SJSA1 (cell line): ENCODE measurements at regions not wholly inside any gene's neighbourhood (a gene's known extent, or its start where the extent isn't known, plus 50 kb on each side); places are given as distances from the start of the nearest gene placed in this dataset.

Source experiments
- DNase-seq, 2 experiments: peaks; one replicate each; pipeline ENCODE4 v3.0.0-alpha.2; 2015 to 2020; ENCODE audit warnings: low spot score in 2 of 2, low read depth in 1 of 2
- H3K27ac ChIP-seq: fragments of 250-450 bp; sonication (Bioruptor Pico); 2 replicates; pipeline ENCODE4 v1.5.1; 2020; ENCODE audit warnings: mild to moderate bottlenecking, moderate library complexity
- H3K27me3 ChIP-seq: fragments of 250-450 bp; sonication (Bioruptor Pico); replicated peaks from 2 replicates; pipeline ENCODE4 v1.5.1; 2020; ENCODE audit warnings: mild to moderate bottlenecking, moderate library complexity
- H3K36me3 ChIP-seq: fragments of 250-450 bp; sonication (Bioruptor Pico); 2 replicates; pipeline ENCODE4 v1.5.1; 2020; ENCODE audit warnings: mild to moderate bottlenecking
- H3K4me1 ChIP-seq: fragments of 250-450 bp; sonication (Bioruptor Pico); replicated peaks from 2 replicates; pipeline ENCODE4 v1.6.1; 2021; ENCODE audit warnings: mild to moderate bottlenecking
- H3K4me3 ChIP-seq: fragments of 250-450 bp; sonication (Bioruptor Pico); 2 replicates; pipeline ENCODE4 v1.5.1; 2020; ENCODE audit warnings: mild to moderate bottlenecking
- H3K9me3 ChIP-seq: fragments of 250-450 bp; sonication (Bioruptor Pico); replicated peaks from 2 replicates; pipeline ENCODE4 v1.5.1; 2020; ENCODE audit warnings: mild to moderate bottlenecking

DNA sequence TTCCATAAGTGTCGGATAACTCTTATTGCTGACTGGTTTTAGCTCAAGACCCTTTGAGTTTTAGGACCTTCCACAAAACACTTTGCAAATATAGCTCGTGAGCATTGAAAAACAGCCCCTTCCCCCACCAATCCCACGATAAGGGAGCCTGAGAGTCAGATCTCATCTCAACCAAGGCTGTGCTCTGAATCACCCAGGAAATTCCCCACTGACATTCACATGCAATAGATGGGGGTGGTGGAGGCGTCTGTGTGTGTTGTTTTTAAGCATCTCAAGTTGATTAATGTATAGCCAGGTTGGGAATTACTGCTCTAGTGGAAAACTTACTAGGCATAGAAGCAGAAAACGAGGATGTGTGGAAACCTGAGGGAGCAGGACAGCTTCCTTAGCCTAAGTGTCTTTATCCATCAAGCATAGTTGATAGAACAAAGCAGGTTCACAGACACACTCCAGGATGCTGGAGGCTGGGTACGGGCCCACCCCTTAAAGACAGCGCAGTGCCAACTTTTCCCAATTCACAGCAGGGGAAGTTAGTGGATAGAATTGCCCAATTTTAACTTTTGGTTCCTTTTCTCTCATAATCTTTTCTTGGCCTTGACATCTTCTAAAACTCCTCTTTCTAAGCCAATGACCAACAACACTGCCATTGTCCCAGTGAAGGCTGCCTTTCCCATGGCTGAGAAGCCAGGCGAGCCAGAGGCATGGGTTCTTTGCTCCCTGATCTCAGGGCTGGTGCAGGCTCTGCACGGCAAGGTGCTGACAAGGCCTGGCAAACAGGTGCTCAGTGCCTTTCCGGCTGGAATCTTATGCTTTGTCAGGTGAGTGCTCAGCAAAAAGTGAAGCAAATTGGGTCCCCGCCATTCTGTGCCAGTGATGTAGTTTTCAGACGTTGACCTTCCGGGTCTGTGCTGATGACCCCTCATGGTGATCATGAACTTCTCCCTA is 98.5 kb upstream of the INSIG1 start:
- H3K27me3 ChIP-seq = no peaks in the 10 kb centered on the region
- no peaks in the 10 kb centered on the region for H3K36me3 ChIP-seq
- H3K9me3 ChIP-seq = 0 out of 2 replicates have a peak, but pooled peaks cover 4% of the 10 kb centered on the region
- no peak overlapping the region for H3K27ac ChIP-seq
- peak in 1 of 2 experiments; percentile 42 for DNase-seq
- H3K4me3 ChIP-seq = no peak overlapping the region
- peaks cover 17% of the 10 kb centered on the region for H3K4me1 ChIP-seq

DNA sequence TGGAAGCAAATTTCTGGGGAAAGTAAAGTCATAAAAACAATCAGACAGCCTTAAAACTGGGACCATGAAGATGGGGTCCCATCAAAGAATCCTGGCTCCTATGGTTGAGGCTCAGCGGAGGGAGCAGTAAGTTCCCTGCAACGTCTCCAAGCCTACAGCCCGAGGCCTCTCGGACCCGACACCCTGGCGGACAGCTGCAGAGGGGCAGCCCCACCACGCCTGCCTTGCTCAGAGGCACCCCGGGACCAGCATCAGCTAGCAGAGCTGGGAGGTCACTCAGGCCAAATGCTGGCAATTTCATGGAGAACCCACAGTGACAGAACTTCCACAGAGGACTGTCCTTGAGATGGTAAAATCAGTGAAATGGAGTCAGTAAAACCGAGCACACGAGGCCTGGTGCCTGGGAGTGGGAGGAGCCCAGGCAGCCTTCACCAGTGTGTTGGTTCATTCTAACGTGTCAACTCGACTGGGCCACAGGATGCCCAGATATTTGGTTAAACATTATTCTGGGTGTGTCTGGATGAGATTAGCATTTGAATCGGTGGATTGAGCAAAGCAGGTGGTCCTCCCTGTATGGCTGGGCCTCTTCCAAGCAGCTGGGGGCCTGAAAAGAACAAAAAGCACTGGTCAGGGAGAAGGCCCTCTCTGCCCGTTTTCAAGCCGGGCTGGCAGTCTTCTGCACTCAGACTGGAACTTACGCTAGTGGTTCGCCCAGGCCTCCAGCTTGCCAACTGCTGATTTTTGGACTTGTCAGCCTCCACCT is 96.2 kb upstream of the INSIG1 start:
- Histone ChIP-seq H3K27me3 (no peaks in the 10 kb centered on the region), H3K4me1 (peaks cover 29% of the 10 kb centered on the region), H3K27ac (no peak overlapping the region), H3K9me3 (0 out of 2 replicates have a peak, but pooled peaks cover under 1% of the 10 kb centered on the region), H3K4me3 (no peak overlapping the region), H3K36me3 (no peaks in the 10 kb centered on the region)
- DNase-seq = peak in 1 of 2 experiments; percentile 31

DNA sequence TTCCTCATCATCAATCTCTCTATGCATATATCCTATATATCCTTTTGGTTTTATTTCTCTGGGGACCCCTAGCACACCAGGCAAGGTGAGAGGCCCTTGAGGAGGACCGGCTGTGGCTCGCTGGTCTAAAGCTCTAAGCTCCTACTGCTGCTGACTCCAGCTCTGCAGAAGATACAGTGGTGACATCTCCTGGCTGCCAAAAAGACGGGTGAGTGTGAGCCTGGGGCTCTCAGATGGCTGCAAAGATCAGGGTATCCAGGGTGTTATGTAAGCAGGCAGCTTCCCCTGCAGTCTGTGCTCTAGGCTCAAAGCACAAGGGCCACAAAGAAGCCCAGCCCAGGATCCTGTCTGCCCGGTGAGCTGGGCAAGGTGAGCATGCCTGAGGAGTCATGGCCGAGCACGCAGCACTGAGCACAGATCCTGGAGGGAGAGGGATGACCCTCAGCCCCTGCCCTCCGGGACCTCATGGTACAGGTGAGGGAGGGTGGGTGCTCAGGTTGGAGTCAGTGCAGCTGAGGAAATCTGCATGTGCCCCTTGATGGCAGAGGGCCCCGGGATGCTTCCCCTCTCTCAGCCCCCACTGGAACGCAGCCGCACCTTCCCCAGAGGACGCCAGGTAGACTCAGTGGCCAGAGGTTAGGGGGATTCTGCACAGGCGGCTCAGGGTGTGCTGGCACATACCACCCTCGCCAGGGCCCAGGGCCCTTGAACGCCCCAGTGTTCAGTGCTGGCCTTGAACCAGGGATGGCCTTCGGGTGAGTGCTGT is 95.4 kb upstream of the INSIG1 start:
- DNase-seq = no peak
- peaks cover 34% of the 10 kb centered on the region for H3K4me1 ChIP-seq
- no peak overlapping the region for H3K27ac ChIP-seq
- H3K4me3 ChIP-seq = no peak overlapping the region
- no peaks in the 10 kb centered on the region for H3K36me3 ChIP-seq
- no peaks in the 10 kb centered on the region for H3K27me3 ChIP-seq
- H3K9me3 ChIP-seq = no peaks in the 10 kb centered on the region

DNA sequence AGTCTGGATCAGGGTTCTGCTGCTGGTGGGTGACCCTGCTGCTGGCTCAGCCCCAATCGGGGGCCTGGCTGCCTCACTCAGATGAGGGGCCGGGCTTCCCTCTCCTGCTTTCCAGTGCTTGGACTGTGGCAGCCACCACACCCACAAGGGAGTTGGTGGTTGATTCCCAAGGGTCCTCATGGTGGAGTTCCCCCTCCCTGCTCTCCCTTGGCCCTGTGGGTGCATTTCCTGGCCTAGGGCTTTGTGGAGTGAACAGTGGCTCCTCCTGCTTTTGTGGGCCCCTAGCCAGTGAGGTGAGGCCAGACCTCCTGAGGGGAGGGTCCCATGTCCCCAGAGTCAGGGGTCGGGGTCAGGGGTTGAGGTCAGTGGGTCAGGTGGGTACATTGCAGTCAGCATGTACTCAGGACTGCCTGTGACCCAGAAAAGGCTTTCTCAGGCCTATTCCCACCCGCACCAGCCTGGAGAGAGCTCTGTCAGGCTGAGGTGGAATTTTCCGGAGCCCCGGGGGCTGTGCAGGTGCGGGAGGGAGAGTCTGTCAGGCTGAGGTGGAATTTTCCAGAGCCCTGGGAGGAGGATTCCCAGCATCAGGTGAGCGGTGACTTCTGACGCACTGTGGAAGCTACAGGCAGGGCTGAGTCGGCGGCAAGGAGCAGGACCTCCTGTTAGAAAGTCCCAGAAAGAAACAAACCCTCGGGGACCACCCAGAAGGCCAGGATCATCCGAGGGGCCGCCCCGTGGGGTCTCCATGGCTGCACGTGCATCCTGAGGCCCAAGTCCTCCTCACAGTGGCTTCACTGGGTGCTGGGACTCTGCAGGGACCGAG is 94.4 kb upstream of the INSIG1 start:
- H3K9me3 ChIP-seq = no peaks in the 10 kb centered on the region
- H3K4me3 ChIP-seq = no peak overlapping the region
- DNase-seq = no peak
- H3K36me3 ChIP-seq = no peaks in the 10 kb centered on the region
- no peaks in the 10 kb centered on the region for H3K27me3 ChIP-seq
- no peak overlapping the region for H3K27ac ChIP-seq
- peaks cover 34% of the 10 kb centered on the region for H3K4me1 ChIP-seq

GRCh38 chr7:155203882-155204691 is 93.6 kb upstream of the INSIG1 start:
- Histone ChIP-seq H3K4me3 (no peak overlapping the region), H3K4me1 (peaks cover 30% of the 10 kb centered on the region), H3K9me3 (no peaks in the 10 kb centered on the region), H3K27ac (no peak overlapping the region), H3K27me3 (no peaks in the 10 kb centered on the region), H3K36me3 (no peaks in the 10 kb centered on the region)
- no peak for DNase-seq

DNA sequence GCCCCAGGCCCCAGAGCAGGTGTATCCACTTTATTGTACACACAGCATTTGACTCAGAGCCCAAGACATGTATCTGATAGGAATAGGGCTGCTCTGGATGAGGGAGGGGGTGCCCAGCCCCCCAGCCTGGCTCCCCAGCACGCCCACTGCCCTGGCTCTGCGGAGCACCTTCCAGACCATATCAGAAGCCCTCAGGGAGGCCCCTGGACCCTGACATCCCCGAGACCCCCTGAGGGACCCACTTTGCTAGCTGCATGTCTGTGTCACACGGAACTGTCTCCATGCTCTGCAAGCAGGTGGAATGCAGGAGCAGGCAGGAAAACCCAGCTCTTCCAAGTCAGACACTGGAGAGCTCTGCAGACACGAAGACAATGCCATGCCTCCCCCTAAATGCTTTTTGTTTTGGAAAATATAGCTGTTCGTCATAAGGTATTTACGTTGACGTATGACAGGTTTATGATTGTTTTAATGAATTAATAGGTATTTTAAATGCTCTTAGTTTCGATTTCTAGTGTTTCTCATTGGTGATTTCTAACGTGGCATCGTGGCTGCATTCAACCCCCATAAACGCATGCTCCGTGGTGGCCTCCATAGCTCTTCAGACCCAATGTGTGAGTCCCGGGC is 92.8 kb upstream of the INSIG1 start:
- Histone ChIP-seq H3K4me1 (peaks cover 32% of the 10 kb centered on the region), H3K27ac (peak overlapping the region; percentile 94), H3K4me3 (peak overlapping the region; percentile 33; the same call in 1 of the 2 replicates)

DNA sequence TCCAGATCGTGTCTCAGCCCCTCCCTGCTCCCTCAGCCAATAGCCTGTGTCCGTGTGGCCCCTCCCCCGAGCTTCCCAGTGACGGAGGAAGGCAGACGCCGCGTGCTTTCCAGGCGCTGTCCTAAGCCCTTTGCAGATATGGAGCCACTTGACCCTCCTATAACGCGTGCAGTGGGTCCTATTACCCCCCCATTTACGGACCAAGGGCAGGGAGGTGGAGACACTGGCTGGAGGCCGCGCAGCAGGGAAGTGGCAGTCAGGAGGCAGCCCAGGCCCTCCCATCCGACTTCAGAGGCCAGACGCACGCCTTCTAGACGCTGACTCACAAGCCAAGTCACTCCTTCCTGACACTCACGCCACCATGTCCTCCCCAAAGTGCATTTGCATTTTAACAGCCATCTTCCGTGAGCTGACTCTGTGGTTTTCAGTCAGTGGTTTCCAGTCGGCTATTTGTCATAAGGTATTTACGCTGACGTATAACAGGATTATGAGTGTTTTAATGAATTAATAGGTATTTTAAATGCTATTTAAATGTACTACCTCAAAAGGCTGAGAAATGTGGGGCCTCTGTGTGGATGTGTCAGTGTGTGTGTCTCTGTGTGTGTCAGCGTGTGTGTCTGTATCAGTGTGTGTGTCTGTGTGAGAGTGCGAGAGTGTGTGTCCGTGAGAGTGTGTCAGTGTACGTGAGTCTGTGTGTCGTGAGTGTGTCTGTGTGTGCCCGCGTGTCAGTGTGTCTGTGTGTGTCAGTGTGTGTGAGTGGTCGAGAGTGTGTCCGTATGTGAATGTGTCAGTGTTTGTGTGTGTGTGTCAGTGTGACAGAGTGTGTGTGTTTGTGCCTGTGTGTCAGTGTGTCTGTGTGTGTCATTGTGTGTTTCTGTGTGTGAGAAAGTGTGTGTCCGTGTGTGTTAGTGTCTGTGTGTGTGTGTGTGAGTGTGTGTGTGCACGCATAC is 92.0 kb upstream of the INSIG1 start:
- peak overlapping the region; percentile 33 for H3K4me3 ChIP-seq
- H3K27ac ChIP-seq = peak overlapping the region; percentile 94
- no peaks in the 10 kb centered on the region for H3K36me3 ChIP-seq
- DNase-seq = peak; percentile 97 to 98
- no peaks in the 10 kb centered on the region for H3K9me3 ChIP-seq
- H3K4me1 ChIP-seq = peaks cover 32% of the 10 kb centered on the region
- no peaks in the 10 kb centered on the region for H3K27me3 ChIP-seq

More for the DNA sequence above, 92.8 kb upstream of the INSIG1 start:
- Histone ChIP-seq H3K27me3 (no peaks in the 10 kb centered on the region), H3K36me3 (no peaks in the 10 kb centered on the region), H3K9me3 (no peaks in the 10 kb centered on the region)
- no peak for DNase-seq

DNA sequence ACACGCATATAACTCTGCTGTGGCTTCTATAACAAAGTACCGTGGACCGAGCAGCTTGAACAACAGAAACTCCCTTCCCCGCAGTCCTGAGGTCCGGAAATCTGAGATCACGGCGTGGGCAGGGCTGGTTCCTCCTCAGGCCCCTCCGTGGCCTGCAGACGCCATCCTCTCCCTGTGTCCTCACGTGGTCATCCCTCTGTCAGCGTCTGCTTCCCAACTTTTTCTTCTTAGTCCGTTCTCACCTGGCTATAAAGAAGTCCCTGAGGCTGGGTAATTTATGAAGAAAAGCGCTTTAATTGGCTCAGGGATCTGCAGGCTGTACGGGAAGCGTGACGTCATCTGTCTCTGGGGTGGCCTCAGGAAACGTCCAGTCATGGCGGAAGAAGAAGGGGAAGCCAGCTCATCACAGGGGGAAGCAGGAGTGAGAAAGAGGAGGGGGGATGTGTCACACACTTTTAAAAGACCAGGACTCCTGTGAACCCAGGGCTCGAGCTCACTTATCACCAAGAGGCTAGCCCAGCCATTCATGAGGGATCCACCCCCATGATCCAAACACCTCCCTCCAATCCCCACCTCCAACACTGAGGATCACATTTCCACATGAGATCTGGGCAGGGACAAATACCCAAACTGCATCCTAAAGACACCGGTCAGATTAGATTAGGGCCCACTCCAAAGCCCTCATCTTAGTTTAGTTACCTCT is 91.2 kb upstream of the INSIG1 start:
- peak; percentile 88 to 92 for DNase-seq
- Histone ChIP-seq H3K27ac (peak overlapping the region; percentile 94), H3K4me3 (peak overlapping the region; percentile 33), H3K4me1 (peaks cover 32% of the 10 kb centered on the region), H3K27me3 (no peaks in the 10 kb centered on the region), H3K36me3 (no peaks in the 10 kb centered on the region), H3K9me3 (no peaks in the 10 kb centered on the region)

DNA sequence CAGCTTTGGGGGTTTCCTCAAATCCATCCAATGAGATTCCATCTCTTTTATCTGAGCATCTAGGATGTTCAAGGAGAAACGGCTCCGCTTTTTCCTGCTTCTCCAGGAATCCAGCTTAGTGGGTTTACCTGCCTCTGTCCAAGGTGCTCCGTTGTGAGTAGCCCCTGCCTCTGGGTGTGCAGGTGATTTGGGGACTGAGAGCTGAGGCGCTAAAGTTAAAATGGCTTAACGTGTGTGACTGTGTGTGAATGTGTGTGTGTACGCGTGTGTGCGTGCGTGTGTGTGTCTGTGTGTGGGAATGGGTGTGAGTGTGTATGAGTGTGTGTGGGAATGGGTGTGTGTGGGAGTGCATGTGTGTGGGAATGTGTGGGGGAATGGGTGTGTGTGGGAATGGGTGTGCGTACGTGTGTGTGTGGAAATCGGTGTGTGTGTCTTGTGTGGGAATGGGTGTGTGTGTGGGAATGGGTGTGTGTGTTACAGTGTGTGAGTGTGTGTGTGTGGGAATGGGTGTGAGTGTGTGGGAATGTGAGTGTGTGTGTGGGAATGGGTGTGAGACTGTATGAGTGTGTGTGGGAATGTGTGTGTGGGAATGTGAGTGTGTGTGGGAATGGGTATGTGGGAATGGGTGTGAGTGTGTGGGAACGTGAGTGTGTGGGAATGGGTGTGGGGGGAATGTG is 90.2 kb upstream of the INSIG1 start:
- H3K9me3 ChIP-seq = no peaks in the 10 kb centered on the region
- no peak overlapping the region for H3K27ac ChIP-seq

DNA sequence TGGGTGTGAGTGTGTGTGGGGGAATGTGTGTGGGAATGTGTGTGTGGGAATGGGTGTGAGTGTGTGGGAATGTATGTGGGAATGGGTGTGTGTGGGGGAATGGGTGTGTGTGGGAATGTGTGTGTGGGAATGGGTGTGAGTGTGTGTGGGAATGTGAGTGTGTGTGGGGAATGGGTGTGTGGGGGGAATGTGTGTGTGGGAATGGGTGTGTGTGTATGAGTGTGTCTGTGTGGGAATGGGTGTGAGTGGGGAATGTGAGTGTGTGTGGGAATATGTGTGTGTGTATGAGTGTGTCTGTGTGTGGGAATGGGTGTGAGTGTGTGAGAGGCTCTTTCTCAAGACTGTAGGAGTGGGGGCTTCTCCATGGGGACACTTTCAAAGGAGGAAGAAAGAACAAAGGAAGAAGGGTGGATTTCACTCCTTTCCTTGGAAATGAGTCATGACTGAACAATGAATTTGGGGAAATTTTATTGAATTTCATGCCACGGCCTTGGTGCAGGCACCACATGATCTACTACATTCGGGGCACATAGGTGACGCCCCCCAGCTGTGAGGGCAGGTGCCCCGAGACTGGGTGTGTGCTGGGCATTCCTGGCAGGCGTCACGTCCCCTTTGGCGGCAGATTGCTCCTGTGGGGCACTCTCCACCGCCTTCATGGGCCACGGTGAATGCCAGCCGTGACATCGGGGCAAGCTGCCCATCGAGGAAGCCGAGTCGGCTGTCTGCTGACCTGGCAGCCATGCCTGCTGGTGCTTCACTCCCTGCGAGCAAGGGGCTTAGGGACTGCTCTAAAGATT is 88.8 kb upstream of the INSIG1 start:
- peak in 1 of 2 experiments; percentile 59 for DNase-seq
- Histone ChIP-seq H3K27me3 (no peaks in the 10 kb centered on the region), H3K9me3 (no peaks in the 10 kb centered on the region), H3K4me1 (peaks cover 34% of the 10 kb centered on the region), H3K4me3 (no peak overlapping the region), H3K36me3 (no peaks in the 10 kb centered on the region), H3K27ac (peak overlapping the region; percentile 53)

More for the DNA sequence above, 90.2 kb upstream of the INSIG1 start:
- H3K36me3 ChIP-seq = no peaks in the 10 kb centered on the region
- no peaks in the 10 kb centered on the region for H3K27me3 ChIP-seq
- no peak overlapping the region for H3K4me3 ChIP-seq
- H3K4me1 ChIP-seq = peaks cover 32% of the 10 kb centered on the region
- DNase-seq = no peak
